C4-2B (cell line): ENCODE measurements at regions not wholly inside any gene's neighbourhood (a gene's known extent, or its start where the extent isn't known, plus 50 kb on each side); places are given as distances from the start of the nearest gene placed in this dataset.

ENCODE experiments used
- CTCF ChIP-seq: fragments of 450-650 bp; conservative IDR thresholded peaks from 2 replicates; pipeline ENCODE4 v1.5.1; 2017; ENCODE audit warnings: mild to moderate bottlenecking
- ZFX ChIP-seq: fragments of 450-650 bp; IDR thresholded peaks from 2 replicates; pipeline ENCODE4 v1.6.1; 2017

- TF ChIP-seq CTCF, result no peak
- no peak for TF ChIP-seq ZFX
These were observed 76.3 kb upstream of the SIRPA start for GRCh38 chr20:1818895-1819294.
